ENCODE measurements at regions not wholly inside any gene's neighbourhood (a gene's known extent, or its start where the extent isn't known, plus 50 kb on each side); places are given as distances from the start of the nearest gene placed in this dataset.

DNA sequence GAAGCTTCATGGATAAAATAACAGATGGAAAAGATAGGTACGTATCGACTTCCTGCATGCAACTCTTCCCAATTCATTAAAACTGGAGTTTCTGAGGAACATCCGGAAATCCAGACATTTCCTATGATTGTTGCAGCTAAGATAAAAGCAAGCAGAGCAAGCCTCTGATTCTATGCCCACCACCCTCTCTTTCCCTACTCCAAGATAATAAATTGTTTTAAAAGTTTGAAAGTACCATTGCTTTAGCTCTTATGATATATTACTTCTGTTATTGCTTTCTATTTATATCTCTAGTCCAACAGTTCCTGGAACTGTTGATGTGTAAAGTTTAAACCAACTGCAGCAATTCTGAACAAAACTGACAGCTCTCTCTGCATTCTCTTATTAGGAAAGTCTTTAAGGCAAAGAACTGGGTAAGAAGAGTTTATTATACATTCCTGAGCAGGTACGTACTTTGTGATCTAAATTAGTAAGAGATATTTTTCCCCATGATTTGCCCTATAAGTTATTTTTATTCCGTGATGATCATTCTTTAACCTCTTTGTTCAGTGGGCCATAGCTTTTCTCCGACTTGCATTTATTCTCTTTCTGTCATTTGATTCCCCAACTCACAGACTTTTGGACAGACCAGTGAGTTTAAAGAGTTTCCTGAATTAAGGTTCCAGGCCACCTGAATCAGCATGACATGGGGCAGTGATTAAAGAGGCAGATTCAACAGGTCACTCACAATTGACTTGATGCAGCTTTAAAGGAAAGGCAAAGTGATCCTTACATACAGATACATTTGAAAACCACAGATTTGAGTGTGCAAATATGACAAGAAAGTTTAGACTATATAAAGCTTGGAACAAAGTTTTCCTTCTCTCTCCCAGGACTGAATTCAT is 94.2 kb upstream of the THRB start:
- Histone ChIP-seq H3K4me3 (ENCODE audit: low read depth, low read length) (no peak overlapping the region), H3K27ac (ENCODE audit: low read depth) (no peak overlapping the region)
- 45% methylated on average over 6 of the region's 6 CpGs for WGBS

DNA sequence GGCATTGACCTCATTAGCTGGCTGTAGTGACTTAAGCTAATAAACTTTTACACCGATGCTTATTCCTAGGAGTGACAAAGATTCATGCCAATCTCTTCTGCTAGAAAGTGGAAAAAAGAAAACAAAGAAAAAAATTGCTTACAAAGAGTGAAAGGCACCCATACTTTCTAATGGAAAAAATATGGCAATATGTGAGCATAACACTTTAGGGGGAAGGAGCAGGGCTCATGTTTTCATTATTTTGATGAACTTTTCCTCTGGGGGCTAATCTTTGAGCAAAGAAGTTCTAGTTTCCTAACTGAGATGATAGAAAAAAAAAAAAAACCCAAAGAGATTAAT is 94.8 kb upstream of the THRB start:
- Histone ChIP-seq H3K36me3 (ENCODE audit: insufficient read depth) (no peaks in the 10 kb centered on the region), H3K4me1 (ENCODE audit: insufficient read depth) (no peaks in the 10 kb centered on the region), H3K27ac (ENCODE audit: low read depth) (no peak overlapping the region), H3K4me3 (ENCODE audit: low read depth, low read length) (no peak overlapping the region)
- DNase-seq (ENCODE audit: extremely low spot score) = no peak
- 36% methylated on average over 1 of the region's 1 CpG for WGBS

More for the DNA sequence above, 94.2 kb upstream of the THRB start:
- no peak for DNase-seq (ENCODE audit: extremely low spot score)
- no peaks in the 10 kb centered on the region for H3K4me1 ChIP-seq (ENCODE audit: insufficient read depth)
- H3K36me3 ChIP-seq (ENCODE audit: insufficient read depth) = no peaks in the 10 kb centered on the region

DNA sequence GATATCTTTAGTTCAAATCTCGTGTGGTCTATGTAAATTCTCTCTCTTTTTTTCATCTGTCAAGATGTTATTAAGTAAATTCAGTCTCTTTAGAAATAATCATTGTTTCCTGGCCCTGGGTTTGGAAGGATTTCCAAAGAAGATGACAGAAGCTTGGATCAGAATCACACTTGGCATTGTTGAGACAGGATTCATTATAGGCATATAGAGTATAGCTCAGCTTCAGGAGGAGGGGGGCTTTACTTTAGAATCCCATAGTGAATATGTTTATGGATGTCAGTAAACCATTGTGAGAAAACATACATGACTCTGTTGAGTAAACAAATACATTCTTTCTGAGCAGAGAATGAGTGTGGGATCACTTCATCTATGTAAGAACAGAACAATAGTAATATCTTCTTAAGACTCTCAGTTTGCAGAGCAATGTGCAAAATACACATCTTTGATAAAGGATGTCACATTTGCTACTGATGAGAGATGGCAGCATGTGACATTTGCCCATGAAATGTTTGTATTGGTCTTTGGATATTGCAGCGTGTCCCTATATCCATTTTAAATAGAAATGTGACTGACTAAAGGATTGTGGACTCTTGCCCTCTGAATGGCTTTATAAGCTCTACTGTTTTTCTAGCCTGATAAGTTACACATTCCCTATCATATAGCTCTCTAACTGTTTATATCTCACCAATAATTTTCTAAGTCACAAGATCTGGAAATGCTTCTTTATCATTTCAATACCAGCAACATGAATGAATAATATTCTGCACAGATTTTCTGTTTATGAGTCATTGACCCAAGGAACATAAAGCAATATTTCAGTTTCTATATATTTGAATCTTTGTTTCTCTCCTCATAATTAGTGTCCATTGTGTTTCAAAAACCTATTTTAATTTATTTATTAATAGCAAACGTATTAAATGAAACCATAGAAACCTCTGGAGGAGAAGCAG is 95.6 kb upstream of the THRB start:
- 60% methylated on average over 3 of the region's 3 CpGs for WGBS
- DNase-seq (ENCODE audit: extremely low spot score) = peak; percentile 25
- Histone ChIP-seq H3K36me3 (ENCODE audit: insufficient read depth) (no peaks in the 10 kb centered on the region), H3K4me3 (ENCODE audit: low read depth, low read length) (no peak overlapping the region), H3K4me1 (ENCODE audit: insufficient read depth) (no peaks in the 10 kb centered on the region), H3K27ac (ENCODE audit: low read depth) (no peak overlapping the region)

DNA sequence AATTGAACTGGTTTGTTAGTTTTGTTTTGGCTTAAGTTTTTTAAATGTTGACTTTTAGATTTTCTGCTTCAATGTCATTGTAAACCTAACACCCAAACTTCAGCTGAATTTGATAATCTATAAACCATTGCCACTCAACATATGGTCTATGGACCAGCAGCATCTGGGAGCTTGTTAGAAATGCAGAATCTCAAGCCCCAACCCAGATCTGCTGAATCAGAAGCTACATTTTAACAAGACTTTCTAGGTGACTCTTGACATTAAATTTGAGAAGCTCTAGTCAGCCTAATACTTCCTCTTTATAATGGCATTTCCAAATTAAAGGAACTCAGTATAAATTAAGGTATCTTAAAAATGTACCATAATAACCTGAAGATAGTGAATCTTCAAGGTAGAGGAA is 96.5 kb upstream of the THRB start:
- no peak for DNase-seq (ENCODE audit: extremely low spot score)
- H3K4me1 ChIP-seq (ENCODE audit: insufficient read depth) = no peaks in the 10 kb centered on the region
- H3K4me3 ChIP-seq (ENCODE audit: low read depth, low read length) = no peak overlapping the region
- H3K36me3 ChIP-seq (ENCODE audit: insufficient read depth) = no peaks in the 10 kb centered on the region
- H3K27ac ChIP-seq (ENCODE audit: low read depth) = no peak overlapping the region

DNA sequence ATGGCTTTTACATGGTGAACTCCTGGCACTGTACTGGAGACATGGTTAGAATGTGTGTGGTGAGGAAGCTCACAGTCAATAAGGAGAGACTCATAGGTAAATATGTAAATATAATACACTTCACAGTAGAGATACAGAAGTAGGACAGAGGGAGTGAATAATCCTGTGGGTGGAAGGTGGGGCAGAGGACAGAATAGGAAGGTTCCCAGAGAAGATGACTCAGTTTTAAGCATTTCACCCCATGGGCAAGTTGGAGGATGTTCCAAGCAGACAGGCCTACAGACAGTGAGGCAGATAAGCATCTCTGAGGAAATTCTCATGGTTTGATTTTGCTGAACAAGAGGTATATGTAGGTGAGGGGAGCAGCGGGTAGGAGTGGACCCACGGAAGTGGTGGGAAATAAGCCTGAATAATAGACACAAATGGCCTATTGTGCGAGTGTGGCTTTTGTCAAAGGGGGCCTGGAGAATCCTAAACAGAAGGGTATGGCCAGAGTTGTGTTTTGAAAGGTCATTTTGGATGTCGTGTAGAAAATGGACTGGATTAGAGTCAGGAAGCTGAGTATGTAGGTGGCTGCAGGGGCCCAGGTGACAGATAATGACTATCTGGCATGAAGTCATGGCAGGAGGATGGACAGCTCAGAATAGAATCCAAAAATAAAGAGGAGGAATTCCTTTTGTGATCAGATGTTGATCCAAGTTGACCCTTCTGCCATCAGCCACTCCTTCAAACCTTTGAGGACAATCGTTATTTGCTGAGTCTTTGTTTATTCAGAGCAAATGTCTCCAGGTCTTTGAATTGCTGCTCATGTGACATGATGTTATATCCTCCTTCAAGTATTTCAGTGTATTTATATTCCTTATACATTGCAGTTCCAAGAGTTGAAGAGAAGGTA is 97.3 kb upstream of the THRB start:
- no peak for DNase-seq (ENCODE audit: extremely low spot score)
- Histone ChIP-seq H3K4me3 (ENCODE audit: low read depth, low read length) (no peak overlapping the region), H3K4me1 (ENCODE audit: insufficient read depth) (no peaks in the 10 kb centered on the region), H3K36me3 (ENCODE audit: insufficient read depth) (no peaks in the 10 kb centered on the region), H3K27ac (ENCODE audit: low read depth) (no peak overlapping the region)
- WGBS = 91% methylated on average over 5 of the region's 5 CpGs

DNA sequence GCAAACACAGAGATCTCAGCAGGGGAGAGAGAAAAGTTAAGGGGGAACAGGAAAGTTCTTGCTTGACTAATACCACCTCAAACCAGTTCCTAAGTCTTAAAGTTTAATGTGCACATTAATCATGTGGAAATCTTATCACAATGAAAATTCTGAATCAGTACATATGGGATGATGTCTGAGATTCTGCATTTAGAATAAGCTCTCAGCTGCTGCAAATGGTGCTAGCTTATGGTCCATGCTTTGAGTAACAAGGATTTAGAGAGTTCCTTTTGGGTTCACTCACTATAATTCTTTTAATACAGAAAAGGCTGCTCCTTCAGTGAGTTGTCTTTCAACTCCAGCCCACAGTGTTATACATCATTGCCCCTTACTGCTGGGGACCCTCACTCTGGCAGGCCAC is 99.5 kb upstream of the THRB start:
- H3K27ac ChIP-seq (ENCODE audit: low read depth) = no peak overlapping the region
- H3K36me3 ChIP-seq (ENCODE audit: insufficient read depth) = no peaks in the 10 kb centered on the region
- DNase-seq (ENCODE audit: extremely low spot score) = no peak
- no peak overlapping the region for H3K4me3 ChIP-seq (ENCODE audit: low read depth, low read length)
- H3K4me1 ChIP-seq (ENCODE audit: insufficient read depth) = no peaks in the 10 kb centered on the region

DNA sequence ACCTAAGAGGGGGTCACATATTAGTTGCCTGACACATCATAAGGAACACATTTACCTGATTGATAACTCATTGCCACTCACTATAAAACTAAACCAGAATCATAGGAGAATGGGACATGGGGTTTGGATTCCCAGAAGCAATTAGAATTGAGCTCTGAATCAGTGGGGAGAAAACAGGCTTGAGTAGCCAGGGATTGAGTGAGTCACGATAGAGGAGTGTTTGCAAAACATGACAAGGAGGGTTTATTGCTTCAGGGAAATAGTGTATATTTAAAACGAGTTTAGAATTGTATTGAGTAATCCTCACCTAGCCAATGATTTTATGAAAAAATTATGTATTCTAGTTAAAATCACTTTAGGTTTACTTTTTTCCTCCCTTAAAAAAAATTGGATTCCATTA is 101.1 kb upstream of the THRB start:
- H3K36me3 ChIP-seq (ENCODE audit: insufficient read depth) = no peaks in the 10 kb centered on the region
- no peaks in the 10 kb centered on the region for H3K4me1 ChIP-seq (ENCODE audit: insufficient read depth)
- H3K4me3 ChIP-seq (ENCODE audit: low read depth, low read length) = no peak overlapping the region
- DNase-seq (ENCODE audit: extremely low spot score) = no peak
- no peak overlapping the region for H3K27ac ChIP-seq (ENCODE audit: low read depth)
- whole genome bisulfite sequencing = 49% methylated on average over 2 of the region's 2 CpGs

DNA sequence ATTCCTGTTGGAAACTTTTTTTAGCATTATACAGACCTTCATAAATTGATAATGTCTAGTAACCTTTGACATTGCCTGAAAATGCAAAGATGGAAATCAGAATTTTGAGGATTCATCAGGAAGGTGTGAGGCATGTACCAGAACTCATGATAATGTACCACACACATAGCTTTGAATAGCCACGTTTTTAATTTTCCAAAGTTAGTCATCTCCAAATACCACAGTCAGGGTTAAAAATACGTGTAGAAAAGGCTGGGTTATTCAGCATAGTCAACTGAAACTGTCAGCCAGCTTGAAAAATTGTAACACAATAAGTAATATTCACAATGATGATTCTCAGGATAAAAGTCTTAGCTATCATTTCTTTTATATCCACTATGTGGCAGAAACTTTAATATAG is 102.0 kb upstream of the THRB start:
- Histone ChIP-seq H3K27ac (ENCODE audit: low read depth) (no peak overlapping the region), H3K4me3 (ENCODE audit: low read depth, low read length) (no peak overlapping the region), H3K4me1 (ENCODE audit: insufficient read depth) (no peaks in the 10 kb centered on the region), H3K36me3 (ENCODE audit: insufficient read depth) (no peaks in the 10 kb centered on the region)
- no peak for DNase-seq (ENCODE audit: extremely low spot score)
- 71% methylated on average over 2 of the region's 2 CpGs for WGBS

DNA sequence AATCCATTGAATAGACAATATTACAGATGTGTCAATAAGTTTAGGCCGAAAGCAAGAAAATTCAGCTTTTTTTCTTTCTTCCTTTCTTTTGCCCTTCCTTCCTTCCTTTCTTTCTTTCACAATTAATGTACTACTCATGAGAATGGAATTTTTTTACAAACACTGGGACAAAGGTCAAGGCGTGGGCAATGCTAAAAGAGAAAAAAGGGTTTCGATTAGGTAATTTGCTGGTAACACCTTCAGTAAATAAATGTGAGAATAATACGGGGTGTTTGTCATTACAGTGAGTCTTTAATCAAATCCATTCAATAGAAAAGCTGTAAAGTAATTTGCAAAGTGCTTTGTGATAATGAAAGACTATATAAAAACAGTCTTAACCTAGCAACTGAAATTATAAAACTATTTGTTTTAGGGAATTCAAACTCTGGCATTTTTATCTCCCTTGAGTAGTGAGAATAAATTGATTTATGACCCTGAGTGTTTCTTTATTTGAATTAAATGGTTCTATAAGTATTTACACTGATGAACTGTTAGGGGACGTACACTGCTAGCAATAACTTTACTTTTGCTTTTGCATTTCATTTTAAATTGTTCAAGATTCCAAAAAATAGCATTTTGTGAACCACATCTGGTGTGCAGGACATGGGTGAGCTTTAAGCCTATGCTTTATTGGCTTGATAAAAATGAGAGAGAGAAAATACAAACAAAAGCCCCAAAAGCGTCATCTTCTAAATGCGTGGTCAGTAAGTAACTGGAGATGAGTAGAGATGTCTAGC is 104.2 kb upstream of the THRB start:
- Histone ChIP-seq H3K4me1 (ENCODE audit: insufficient read depth) (no peaks in the 10 kb centered on the region), H3K4me3 (ENCODE audit: low read depth, low read length) (no peak overlapping the region), H3K36me3 (ENCODE audit: insufficient read depth) (no peaks in the 10 kb centered on the region), H3K27ac (ENCODE audit: low read depth) (no peak overlapping the region)
- no peak for DNase-seq (ENCODE audit: extremely low spot score)
- WGBS = 68% methylated on average over 7 of the region's 7 CpGs

DNA sequence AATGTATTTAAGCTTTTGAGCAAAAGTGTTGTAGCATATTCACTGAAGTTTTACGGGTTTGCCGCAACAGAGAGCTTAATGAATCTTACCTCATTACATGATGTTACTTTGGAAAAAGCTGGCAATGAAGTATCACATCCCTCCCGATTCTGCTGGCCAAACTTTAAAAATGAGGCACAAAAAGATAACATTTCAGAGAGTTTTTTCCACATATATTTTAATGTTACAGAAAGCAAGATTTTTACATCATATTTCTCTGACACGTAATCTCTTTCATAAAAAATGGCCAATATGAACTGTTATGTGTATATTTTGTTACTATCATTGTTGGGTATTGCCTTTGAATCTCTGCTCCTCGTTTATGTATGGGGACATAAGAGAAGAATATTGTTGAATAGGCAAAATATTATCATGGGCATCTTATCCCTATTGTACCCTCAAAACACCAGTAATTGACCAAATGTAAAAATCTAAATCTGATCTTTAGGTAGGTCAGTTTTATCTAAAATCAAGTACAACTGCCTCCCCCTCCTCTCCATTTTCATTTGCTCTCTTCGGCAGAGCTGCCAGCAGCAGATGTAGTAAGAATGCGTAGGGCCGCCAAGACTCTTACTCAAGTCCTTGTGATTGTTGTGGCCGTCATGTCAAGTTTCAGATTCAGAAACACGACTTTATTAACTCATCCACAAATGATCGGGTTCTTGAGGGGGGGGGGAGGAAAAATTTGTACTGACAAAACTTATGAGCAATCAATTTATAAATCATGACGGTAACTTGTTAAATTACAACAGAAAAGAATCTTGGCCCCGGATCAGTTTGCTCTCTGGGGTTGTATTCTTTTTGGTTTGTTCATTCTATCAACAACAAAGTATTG is 106.7 kb upstream of the THRB start:
- no peaks in the 10 kb centered on the region for H3K4me1 ChIP-seq (ENCODE audit: insufficient read depth)
- no peak for DNase-seq (ENCODE audit: extremely low spot score)
- WGBS = 80% methylated on average over 13 of the region's 13 CpGs

DNA sequence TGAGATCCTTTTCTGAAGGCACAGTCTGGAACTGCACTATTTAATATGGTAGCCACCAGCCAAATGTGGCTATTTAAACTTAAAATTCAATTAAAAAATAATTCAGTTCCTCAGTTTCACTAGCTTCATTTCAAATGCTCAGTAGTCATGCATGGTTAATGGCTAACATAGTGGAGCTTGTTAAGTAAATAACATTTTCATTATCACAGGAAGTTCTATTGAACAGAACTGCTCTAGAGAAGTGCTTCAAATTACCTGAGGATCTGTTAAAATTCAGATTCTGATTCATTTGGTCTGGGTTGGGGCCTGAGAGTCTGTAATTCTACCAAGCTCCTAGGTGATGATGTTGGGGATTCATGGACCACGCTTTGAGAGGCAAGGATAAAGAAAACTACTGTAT is 109.6 kb upstream of the THRB start:
- Histone ChIP-seq H3K27ac (ENCODE audit: low read depth) (no peak overlapping the region), H3K4me1 (ENCODE audit: insufficient read depth) (no peaks in the 10 kb centered on the region)
- 99% methylated on average over 1 of the region's 1 CpG for WGBS

More for the DNA sequence above, 106.7 kb upstream of the THRB start:
- Histone ChIP-seq H3K27ac (ENCODE audit: low read depth) (no peak overlapping the region), H3K36me3 (ENCODE audit: insufficient read depth) (no peaks in the 10 kb centered on the region), H3K4me3 (ENCODE audit: low read depth, low read length) (no peak overlapping the region)

DNA sequence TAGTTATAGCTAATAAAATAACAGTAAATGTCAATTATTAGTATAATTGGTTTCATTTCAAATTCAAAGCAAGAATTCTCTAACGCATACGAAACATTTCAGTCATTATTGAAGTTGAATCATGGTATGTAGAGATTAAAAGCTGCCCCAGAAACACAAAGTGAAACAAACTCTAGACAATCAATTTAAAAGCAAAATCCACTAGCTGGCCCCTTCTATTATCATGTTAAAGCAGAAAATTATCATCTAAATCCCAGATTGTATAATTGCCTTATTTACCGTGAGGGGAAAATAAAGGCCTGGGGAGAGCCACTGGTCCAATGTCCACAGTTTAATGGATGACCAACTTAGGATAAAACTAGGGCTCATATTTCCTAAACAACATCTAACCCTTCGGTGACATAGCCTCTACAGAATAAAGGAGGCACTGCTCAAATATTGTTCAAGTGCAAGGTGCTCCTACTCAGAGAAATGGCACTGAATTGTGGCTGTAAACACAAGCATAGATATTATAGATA is 110.9 kb upstream of the THRB start:
- 92% methylated on average over 4 of the region's 4 CpGs for WGBS
- H3K27ac ChIP-seq (ENCODE audit: low read depth) = no peak overlapping the region
- H3K4me1 ChIP-seq (ENCODE audit: insufficient read depth) = no peaks in the 10 kb centered on the region
- no peak for DNase-seq (ENCODE audit: extremely low spot score)
- H3K36me3 ChIP-seq (ENCODE audit: insufficient read depth) = no peaks in the 10 kb centered on the region
- H3K4me3 ChIP-seq (ENCODE audit: low read depth, low read length) = no peak overlapping the region

More for the DNA sequence above, 109.6 kb upstream of the THRB start:
- no peak for DNase-seq (ENCODE audit: extremely low spot score)
- no peak overlapping the region for H3K4me3 ChIP-seq (ENCODE audit: low read depth, low read length)
- no peaks in the 10 kb centered on the region for H3K36me3 ChIP-seq (ENCODE audit: insufficient read depth)
